Stimulated activated CD4-positive, alpha-beta T cell treated with anti-CD3 and anti-CD28 coated beads, Interleukin-1b, Interleukin-23, amount 100 ng/mL, for 4 hours (primary cell): ENCODE measurements at regions not wholly inside any gene's neighbourhood (a gene's known extent, or its start where the extent isn't known, plus 50 kb on each side); places are given as distances from the start of the nearest gene placed in this dataset.
"Not testable (repeated sequence)": the region's sequence is repeated elsewhere in the genome, so short reads cannot be mapped to it uniquely, and the experiment has no call there.

Experiments
- DNase-seq, 2 donors: peaks; one replicate each; pipeline ENCODE4 v3.0.0-alpha.2; 2020; ENCODE audit warnings: low read depth in 2 of 2

DNA sequence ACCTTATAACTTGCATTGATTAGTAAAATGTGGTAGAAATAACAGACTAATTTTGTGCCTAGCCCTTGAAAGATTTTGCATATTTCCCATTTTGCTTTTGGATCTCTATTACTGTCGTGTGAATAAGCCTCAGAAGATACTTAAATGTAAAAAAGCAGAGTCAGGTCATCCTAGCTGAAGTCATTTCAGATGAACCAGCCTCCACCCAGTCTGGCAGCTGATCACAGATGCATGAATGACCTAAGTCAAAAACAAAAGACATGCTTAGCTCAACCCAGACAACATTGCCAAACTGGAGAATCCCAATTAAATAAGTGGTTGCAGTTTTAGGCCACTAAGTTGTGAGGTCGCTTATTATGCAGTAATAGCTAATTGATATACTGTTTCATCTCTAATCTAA, 349.9 kb downstream of the C12orf50 start:
- no peak for DNase-seq

DNA sequence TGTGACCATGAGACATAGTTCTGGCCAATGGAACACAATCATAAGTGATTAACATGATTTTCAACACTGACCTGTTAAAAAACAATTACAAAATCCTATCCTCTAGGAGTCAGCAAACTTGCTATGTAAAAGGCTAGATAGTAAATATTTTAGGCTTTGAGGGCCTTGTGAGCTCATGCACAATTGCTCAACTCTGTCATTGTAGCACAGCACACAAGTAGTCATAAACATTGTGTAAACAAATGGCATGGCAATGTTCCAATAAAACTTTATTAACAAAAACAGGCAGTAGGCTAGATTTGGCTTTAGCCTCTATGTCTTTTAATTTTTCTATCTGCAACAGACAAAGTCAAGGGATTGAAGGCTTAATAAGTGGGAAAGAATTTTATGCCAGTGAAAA, 350.7 kb downstream of the C12orf50 start:
- no peak for DNase-seq

DNA sequence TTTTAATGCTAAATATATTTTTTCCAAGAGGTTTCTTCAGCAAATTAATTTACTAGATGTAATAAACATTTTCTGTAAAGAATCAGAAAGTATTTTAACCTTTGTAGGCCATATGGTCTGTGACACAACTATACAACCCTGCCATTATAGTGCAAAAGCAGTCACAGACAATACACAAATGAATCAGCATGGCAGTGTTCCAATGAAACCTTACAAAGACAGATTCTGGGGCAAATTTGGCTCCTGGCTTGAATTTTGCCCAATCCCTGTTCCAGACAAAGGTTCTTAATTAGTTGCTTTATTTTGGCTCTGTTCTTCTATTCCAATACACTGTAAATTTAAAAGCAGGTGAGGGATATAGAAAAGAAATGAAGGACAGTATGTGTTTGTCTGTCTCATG, 352.5 kb downstream of the C12orf50 start:
- DNase-seq = no peak

DNA sequence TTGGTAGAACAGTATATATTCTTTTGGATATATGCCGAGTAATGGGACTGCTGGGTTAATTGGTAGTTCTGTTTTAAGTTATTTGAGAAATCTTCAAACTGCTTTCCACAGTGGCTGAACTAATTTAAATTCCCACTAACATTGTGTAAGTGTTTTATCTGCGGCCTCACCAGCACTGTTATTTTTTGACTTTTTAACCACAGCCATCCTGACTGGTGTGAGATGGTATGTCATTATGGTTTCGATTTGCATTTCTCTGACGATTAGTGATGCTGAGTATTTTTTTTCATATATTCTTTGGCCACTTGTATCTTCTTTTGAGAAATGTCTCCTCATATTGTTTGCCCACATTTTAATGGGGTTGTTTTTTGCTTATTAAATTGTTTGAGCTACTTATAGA, 357.4 kb downstream of the C12orf50 start:
- DNase-seq = no peak

DNA sequence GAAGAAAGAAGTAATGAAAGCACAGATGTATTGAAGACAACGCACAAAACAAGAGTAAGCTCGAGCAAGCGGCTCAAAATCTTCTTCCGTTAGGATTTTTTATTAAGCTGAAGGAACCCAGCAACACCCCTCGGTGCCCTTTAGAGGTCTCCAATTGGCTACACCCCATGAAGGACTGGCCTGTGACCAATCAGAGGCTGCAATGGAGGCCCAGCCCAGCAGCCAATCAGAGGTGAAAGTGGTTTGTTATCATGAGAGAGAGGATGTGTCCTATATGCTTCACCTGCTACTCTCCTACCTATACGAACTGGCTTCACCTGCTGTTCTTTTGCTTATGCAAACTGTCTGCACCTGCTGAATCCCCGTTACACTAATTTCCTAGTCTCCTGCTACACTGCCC, 358.8 kb downstream of the C12orf50 start:
- DNase-seq = no peak

DNA sequence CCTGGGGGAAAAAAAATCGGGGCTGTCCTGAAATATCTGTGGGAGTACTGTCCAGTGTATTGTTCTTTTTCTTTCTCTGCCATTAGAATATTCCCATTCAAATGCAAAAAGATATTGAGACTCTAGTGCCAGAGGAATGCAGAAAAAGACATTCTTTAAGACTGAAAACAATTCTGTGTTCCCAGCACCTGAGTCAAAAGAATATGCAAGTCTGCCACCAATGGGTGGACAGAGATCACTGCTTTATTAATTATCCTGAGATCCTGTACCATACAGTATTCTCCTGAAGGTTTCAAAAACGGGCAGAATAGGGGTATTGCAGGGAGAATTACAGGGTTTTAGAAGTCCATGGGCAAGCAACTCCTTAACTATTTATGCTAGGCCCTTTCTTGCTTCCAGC, 361.8 kb downstream of the C12orf50 start:
- no peak for DNase-seq

DNA sequence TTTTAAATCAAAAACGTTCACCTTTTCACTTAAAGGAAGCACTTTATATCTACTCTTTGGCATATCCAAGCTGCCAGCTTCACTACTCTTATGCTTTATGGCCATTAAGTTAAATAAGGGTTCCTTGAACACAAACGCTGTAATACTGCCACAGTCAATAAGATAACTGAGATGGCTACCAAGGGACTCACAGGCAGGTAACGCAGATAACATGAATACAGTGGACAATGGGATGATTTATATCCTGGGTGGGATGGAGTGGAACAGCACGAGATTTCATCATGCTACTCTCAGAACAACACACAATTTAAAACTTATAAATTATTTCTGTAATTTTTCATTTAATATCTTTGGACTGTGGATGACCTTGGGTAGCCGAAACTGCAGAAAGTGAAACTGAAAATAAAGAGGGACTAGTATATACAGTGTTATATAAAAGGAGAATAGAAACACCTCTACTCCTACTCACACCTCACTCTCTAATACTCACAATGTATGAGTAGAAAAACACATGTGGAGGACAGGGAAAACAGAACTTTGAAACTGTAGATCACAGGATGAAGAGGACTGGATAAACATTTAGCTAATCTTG, 367.3 kb downstream of the C12orf50 start:
- no peak for DNase-seq

DNA sequence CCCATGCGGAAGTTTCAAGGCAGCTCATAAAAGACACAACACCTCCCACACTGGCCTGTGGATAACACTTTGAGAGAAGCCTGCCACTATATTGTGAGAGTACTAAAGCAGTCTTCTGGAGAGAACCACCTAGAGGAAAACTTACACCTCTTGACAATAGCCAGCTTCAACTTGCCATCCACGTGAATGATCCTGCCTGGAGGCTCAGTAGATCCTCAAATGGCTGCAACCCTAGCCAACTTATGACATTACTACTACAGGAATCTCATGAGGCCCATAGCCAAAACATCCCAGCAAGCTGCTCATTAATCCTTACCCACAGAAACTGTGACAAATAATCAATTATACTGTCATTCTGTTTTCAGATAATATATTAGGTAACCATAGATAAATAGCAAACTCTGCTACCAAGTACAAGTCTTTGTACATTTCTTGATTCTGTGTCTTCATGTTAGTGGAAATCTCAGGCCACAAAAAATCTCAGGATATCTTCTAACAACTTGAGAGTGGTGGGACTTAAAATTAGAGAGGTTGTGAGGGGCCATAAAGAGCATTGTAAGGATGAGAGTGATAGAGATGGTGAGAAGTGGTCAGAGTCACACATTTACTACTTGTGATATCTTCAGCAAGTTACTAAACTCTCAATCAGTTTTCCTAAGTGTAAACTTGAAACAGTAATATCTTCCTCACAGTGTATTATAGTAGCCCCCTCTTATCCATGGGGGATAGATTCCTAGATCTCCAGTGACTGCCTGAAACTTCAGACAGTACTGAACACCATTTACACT, 368.0 kb downstream of the C12orf50 start:
- no peak for DNase-seq

DNA sequence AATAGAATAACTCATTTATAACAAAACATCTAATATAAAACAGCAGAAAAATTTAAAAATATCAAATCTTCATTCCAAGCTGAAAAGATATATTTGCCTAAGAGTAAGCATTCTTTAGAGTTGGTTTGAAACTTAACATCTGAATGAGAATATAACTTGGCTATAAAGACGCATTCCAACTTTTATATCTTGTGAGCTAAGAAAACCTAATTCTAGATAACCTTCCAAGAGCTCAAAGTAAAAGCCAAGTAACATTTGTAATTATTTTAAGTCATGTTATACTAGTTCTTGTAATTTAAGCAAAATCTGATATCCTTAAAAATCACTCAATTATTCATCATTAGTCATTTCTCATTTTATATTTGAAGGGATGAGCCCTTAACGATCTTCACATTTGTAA, 368.9 kb downstream of the C12orf50 start:
- DNase-seq = no peak

DNA sequence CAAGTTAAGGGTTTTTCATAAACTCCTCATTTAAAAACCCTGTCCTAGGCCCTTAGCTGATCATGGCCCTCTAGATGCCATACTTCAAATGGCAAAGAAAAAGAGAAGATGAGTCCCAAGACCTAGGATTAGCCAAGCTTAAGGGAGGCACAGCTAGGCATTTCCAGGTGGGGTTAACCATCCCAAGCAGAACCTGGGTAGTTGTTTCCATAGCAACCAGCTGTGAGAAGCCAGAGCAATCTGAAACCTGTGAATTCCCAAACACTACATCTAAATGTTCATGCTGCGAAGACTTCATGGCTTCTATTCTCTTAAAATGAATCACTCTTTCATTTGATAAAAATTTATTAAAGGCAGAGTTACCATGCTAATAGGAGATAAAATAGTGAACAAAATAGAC, 372.9 kb downstream of the C12orf50 start:
- DNase-seq = no peak

DNA sequence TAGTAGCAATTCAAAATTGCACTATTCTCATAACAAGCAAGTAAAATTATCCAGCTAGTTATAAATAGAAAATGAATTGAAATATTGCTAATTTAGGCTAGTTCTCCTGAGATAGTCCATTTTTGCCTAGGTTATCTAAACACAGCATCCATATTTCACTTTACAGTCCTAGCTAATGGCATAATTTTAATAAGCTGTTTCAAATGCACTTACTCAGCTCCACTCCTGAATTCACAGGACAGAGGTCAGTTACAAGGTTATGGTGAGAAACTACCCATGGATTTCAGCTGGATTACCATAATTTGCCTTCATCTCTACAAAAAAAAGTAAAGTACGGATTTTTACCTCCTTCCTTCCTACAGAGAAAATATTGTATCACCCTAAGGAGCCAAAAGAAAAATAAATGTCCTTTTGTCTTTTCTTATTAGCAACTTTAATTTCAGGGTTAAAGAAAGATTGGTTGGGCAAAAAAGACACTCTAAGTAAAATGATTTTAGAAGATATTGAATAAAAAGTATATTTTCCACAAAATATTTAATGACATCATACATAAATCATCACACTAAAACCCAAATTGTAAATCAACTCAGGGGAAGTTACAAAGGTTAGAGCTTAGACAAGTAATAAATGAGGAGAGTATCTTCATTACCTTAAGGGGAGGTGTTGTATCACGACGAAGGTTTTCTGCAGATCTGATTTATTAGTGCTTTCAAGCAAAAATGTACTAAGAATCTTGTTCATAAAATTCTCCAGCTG, 377.4 kb downstream of the C12orf50 start:
- DNase-seq = no peak

DNA sequence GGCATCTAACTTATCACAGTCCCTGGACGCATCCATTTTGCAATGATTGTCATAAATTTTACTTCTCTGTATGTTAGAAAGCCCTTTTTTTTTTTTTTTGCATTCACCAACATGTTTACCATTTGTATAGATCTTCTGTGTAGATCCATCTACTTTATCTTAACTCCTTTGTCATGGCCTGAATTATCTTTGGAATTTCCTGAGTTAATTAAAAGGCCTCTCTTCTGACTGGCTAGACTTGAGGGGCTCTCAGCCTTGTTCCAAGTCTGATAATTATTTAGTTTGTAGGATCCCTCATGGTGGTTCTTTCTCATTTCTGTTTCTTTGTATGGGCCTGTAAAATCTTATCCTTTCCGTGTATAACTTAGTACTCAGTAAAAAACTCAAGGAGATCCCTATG, 387.0 kb downstream of the C12orf50 start:
- DNase-seq = no peak

DNA sequence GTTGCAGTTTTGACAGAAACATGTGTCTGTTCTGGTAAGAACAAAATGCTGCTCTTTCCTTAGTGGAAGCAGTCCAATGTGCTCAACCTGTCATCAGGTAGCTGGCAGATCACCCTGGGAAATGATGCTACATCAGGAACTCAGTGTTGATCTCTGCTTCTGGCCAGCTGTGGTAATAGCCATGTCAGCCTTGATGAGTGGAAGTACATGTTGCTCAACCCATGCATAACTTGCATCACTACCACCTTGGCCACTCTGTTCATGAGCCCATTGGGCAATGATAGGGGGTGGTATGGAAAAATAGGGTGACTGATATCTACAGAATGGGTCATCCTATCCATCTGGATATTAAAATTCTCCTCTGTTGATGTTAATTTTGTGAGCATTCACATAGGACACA, 411.0 kb downstream of the C12orf50 start:
- no peak for DNase-seq

DNA sequence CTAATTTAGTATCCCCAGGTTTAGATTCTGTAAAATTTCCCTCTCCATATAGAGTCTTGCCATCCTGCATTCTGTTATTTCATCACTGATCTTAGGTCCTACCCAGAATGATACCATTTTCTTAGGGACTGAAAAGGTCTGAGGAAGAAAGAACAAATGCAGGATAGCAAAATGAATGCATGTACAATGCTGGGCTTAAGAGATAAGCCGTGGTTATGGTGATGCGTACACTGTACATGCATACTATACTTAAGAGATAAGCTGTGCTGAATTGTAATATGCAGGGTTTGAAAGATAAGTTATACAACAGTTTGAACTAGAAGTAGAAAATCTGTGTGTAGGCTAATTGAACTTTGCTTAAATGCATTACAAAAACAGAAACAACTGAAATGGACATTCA, 416.2 kb downstream of the C12orf50 start:
- DNase-seq = no peak

DNA sequence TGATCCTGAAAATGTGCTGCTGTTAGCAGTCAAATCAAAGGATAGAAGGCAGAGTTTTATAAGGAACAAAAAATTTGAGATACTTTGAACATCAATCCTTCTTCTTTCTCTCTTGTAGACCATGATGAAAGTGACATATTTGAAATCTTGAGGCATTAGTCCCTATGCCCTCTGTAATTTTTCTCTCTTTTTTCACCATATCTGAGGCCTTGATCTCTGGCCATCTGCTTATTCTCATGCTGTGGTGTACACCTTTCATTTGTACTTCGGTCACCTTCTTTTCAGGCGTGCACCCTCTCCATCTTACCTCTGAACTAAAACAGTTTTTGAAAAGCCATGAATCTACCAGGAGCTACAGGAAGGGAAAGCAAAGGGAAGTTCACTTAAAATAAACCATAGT, 420.9 kb downstream of the C12orf50 start:
- DNase-seq = no peak

DNA sequence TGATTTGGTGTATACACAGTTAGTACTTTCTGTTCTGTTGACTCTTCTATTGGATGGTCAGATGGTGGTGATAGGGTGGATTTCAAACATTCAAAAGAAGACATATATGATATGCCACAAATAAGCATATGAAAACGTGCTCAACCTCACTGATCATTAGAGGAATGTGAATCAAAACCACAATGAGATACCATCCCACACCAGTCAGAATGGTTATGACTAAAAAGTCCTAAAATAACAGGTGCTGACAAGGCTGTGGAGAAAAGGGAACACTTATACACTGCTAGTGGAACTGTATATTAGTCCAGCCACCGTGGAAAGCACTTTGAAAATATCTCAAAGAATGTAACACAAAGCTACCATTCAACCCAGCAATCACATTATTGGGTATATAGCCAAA, 425.5 kb downstream of the C12orf50 start:
- no peak for DNase-seq

DNA sequence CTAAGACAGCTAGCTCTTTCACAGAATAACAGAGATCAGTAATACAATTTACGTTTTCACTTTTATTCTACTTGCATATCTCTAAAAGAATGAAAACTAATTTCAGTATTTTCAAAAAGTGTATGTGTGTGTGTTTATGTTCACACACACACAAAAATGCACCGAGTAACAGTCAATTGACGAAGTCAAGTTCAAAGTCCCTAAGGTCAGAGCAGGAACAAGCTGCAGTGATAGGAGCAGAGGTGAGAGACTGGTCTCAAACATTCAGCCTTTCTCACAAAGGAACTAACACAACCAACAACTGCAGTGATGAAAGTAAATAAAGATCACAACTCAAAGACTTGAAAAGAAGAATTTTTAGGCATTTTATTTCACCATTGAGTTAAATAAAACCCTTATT, 429.7 kb downstream of the C12orf50 start:
- DNase-seq = no peak

DNA sequence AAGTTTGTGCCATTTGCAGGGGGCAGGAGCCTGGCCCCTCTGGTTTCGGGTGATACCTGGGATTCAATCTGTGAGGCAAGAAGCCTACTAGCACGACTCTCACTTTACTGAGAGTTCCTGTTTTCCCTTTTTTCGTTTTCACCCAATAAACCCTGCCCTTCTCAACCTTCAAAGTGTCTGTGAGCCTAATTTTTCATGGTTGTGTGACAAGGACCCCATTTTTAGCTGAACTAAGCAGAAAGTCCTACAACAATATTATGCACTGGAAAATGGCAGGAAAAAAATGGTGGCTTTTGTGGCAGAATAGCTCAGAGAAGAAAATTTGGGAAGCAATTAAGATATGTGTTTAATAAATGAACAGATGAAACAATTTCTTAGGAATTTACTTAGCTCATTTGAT, 432.1 kb downstream of the C12orf50 start:
- DNase-seq = no peak

DNA sequence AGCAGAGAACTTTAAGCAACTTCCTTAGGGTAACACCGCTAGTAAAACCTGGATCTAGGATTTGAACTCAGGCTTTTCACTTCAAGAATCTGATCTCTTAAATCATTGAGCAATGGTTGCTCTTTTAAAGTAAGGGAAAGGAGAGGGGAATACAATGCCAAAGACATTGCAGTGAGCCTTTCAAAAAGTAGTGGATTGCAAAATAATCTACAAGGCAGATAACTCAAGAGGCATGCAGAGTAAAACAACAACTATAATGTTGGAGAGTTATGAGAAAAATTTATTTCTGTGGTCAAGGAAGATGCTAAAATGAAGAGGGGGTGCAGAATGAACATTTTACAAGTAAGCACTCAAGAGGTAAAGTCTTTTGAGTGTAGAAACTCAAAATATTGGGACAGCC, 432.6 kb downstream of the C12orf50 start:
- no peak for DNase-seq

DNA sequence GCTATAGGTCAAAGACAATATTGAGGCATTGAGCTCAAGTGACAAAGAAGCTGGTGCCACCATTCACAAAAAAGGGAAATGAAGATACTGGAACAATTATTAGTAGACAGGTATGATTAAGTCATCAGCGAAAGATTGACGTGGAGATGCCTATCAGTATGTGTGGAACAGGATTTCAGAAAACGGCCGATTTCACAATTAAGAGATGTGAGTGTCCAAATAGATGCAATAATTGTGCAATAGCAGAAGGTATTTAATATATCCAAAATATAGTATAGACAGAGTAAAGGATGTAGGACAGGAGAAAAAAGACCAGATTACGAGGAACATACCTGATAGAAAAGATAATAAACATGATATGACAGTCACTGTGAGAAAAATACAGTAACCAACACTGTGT, 433.1 kb downstream of the C12orf50 start:
- DNase-seq = no peak

DNA sequence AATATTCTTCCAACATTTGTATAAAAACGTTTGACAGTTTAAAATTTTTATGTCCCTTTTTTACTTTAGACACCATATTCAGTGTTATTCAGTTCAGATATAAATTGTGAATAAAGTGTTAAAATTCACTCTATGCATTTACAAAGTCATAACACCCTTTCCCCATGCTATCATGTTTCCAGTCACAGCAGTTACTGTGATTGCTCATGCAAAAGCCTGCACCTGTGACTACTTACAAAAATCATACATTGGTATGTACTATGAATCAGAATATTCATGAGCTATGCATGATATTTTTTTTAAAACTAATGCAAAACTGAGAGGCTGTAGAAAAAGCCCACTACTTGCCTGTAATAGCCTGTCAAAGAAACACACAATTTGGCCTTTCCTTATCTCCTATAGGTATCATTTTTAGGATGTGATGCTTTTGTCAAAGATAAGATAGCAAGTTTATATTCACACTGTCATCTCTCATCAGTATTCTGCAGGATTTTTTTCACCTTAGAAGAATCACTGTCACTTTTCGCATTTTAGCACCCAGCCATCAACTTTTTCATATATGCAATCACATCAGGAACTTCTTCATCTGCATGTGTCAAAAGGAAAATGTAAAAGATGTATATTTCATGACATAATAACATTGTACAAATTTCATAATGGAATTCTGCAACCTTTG, 443.2 kb downstream of the C12orf50 start:
- no peak for DNase-seq

DNA sequence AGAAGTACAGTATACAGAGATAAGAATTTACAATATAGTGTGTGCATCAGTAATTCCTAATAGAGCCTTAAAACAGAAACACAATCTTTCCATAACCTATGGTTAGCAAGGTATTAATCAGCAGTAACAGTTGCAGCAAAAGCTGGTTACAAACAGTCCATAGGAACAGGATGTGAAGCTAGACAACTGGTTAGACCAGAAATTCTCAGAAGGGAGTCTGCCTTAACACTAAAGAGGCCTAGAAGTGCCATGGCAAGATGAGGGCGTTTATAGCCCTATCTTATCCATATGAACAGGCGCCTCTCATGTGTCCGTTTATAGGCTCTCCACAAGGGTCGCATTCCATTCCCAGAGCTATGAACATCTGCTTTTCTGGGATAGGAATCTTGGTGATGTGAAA, 450.1 kb downstream of the C12orf50 start:
- not testable (repeated sequence) for DNase-seq

DNA sequence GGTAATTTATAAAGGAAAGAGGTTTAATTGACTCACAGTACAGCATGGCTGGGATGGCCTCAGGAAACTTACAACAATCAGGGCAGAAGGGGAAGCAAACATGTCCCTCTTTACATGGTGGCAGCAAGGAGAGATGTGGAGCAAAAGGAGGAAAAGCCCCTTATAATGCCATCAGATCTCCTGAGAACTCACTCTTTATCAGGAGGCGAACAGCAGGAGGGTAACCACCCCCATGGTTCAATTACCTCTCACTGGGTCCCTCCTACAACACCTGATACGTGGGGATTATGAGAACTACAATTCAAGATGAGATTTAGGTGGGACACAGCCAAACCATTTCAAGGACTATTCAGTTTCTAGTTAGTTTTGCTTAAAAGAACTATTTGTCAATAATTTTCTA, 453.3 kb downstream of the C12orf50 start:
- no peak for DNase-seq
